ENCODE measurements at regions not wholly inside any gene's neighbourhood (a gene's known extent, or its start where the extent isn't known, plus 50 kb on each side); places are given as distances from the start of the nearest gene placed in this dataset.

DNA sequence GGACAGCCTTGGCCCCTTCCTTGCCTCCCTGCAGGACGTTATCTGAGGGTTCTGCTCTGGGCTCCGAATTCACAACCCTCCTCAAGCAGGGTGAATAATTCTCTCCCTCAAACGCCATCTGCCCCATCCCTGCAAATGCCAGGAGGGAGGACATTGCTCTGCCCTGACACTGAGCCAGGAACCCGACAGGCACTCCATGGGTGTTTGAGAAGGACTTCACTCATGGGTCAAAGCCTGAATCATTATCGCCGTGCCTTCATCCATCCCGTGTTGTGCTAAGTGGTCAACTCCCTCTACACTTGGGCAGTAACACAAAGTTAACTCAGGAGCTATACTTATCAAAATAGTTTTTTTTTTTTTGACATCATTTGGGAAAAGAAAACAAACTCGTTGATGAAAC is 261.8 kb upstream of the IGF1R start:
- H3K79me2 ChIP-seq (ENCODE audit: insufficient read depth) = no peaks in the 10 kb centered on the region
- in situ Hi-C loops (cut with MboI) = no loop called here
- H4K20me1 ChIP-seq (ENCODE audit: insufficient read depth) = no peaks in the 10 kb centered on the region
- H3F3A ChIP-seq (ENCODE audit: insufficient read depth) = no peaks in the 10 kb centered on the region
- no peak overlapping the region for H3K9ac ChIP-seq
- no peaks in the 10 kb centered on the region for H3K9me2 ChIP-seq (ENCODE audit: insufficient read depth)
- no peak for DNase-seq
- H3K9me3 ChIP-seq (ENCODE audit: low read depth) = no peaks in the 10 kb centered on the region
- no peak overlapping the region for H3K4me3 ChIP-seq
- H3K4me1 ChIP-seq (ENCODE audit: insufficient read depth) = no peaks in the 10 kb centered on the region
- H3K36me3 ChIP-seq (ENCODE audit: low read depth) = no peaks in the 10 kb centered on the region
- H3K4me2 ChIP-seq (ENCODE audit: unreplicated experiment) = no peak overlapping the region
- no peak for TF ChIP-seq EZH2 (IDR thresholded peaks at IDR 0.05; ENCODE audit: insufficient read depth, poor library complexity, severe bottlenecking)
- TF ChIP-seq EZH2phosphoT487 (IDR thresholded peaks at IDR 0.05; ENCODE audit: insufficient read depth, low read depth) = no peak
- no peak overlapping the region for H3K27ac ChIP-seq
- 29 to 36% methylated on average over 8 of the region's 8 CpGs for WGBS, 2 experiments (ENCODE audit: low coverage in 1 of 2, low lambda C conversion rate in 2 of 2, missing lambda C conversion rate in 2 of 2)
- H2AFZ ChIP-seq = no peak overlapping the region
- H3K27me3 ChIP-seq (replicated peaks; ENCODE audit: insufficient read depth) = no peaks in the 10 kb centered on the region

DNA sequence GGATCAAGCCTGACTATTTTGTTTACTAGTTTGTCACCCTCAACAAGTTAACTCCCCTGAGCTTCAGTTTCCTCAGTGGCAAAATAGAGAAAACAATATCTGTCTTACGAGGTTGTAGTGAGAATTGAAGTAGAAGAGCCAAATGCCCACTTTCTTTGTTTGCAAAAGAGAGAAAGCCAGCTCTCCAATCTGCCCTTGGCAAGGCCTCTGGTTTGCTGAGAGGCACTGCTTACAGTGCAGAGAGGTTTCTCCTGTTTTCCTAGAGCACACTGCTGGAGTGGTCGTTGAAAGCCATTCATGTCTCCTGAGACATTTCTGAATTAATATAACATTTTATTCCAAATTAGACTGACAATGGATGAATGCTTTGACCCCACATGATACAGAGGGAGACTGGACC is 260.5 kb upstream of the IGF1R start:
- WGBS, 2 experiments (ENCODE audit: low coverage in 1 of 2, low lambda C conversion rate in 2 of 2, missing lambda C conversion rate in 2 of 2) = 5 to 11% methylated on average over 2 of the region's 2 CpGs
- H3K4me3 ChIP-seq = no peak overlapping the region
- H3K9me3 ChIP-seq (ENCODE audit: low read depth) = no peaks in the 10 kb centered on the region
- no peaks in the 10 kb centered on the region for H3K9me2 ChIP-seq (ENCODE audit: insufficient read depth)
- no peaks in the 10 kb centered on the region for H3K27me3 ChIP-seq (replicated peaks; ENCODE audit: insufficient read depth)
- no peak overlapping the region for H3K9ac ChIP-seq
- no peak overlapping the region for H3K4me2 ChIP-seq (ENCODE audit: unreplicated experiment)
- H3K4me1 ChIP-seq (ENCODE audit: insufficient read depth) = no peaks in the 10 kb centered on the region
- H2AFZ ChIP-seq = no peak overlapping the region
- no peaks in the 10 kb centered on the region for H3K36me3 ChIP-seq (ENCODE audit: low read depth)
- no peaks in the 10 kb centered on the region for H3F3A ChIP-seq (ENCODE audit: insufficient read depth)
- TF ChIP-seq EZH2phosphoT487 (IDR thresholded peaks at IDR 0.05; ENCODE audit: insufficient read depth, low read depth) = no peak
- TF ChIP-seq EZH2 (IDR thresholded peaks at IDR 0.05; ENCODE audit: insufficient read depth, poor library complexity, severe bottlenecking) = no peak
- no peaks in the 10 kb centered on the region for H3K79me2 ChIP-seq (ENCODE audit: insufficient read depth)
- no peak for DNase-seq
- H3K27ac ChIP-seq = no peak overlapping the region
- in situ Hi-C loops (cut with MboI) = no loop called here
- H4K20me1 ChIP-seq (ENCODE audit: insufficient read depth) = no peaks in the 10 kb centered on the region

DNA sequence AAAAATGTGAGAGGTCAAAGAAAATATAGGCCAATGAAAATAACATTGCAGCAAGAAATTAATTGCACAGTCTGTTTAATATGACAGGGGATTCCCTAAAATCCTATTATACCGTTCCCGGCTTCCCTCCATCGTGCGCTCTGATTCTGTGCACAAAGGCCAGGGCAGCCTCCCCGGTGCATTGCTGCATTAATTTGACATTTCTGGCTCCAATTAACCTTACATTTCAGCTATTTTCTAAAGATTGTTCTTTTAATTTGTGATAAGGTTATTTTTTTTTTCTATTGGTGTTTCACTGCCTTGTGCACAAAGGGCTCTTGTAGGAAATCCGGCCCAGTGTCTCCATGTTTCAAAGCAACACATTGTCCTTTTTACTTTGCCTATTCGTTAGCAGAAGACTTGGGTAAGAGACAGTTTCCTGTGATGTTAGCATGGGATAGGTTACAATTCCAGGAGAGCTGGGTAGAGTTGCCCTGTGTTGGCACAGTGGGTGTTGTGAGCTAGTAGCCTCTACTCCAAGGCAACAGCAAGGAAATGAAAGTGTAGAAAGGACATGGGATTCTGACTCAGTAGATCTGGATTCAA is 257.3 kb upstream of the IGF1R start:
- Histone ChIP-seq H3K79me2 (ENCODE audit: insufficient read depth) (no peaks in the 10 kb centered on the region), H2AFZ (no peak overlapping the region), H3F3A (ENCODE audit: insufficient read depth) (no peaks in the 10 kb centered on the region), H3K4me1 (ENCODE audit: insufficient read depth) (no peaks in the 10 kb centered on the region), H3K27me3 (replicated peaks; ENCODE audit: insufficient read depth) (no peaks in the 10 kb centered on the region; the same call in 1 of the 2 replicates), H3K4me3 (no peak overlapping the region), H3K4me2 (ENCODE audit: unreplicated experiment) (no peak overlapping the region), H3K9me2 (ENCODE audit: insufficient read depth) (no peaks in the 10 kb centered on the region), H4K20me1 (ENCODE audit: insufficient read depth) (no peaks in the 10 kb centered on the region), H3K9ac (no peak overlapping the region), H3K9me3 (ENCODE audit: low read depth) (no peaks in the 10 kb centered on the region), H3K27ac (no peak overlapping the region), H3K36me3 (ENCODE audit: low read depth) (no peaks in the 10 kb centered on the region)
- TF ChIP-seq EZH2phosphoT487 (IDR thresholded peaks at IDR 0.05; ENCODE audit: insufficient read depth, low read depth) = no peak
- TF ChIP-seq EZH2 (IDR thresholded peaks at IDR 0.05; ENCODE audit: insufficient read depth, poor library complexity, severe bottlenecking) = no peak
- 56% methylated on average over 7 of the region's 7 CpGs for WGBS, 2 experiments (ENCODE audit: low coverage in 1 of 2, low lambda C conversion rate in 2 of 2, missing lambda C conversion rate in 2 of 2)
- in situ Hi-C loops (cut with MboI) = no loop called here
- DNase-seq = no peak

DNA sequence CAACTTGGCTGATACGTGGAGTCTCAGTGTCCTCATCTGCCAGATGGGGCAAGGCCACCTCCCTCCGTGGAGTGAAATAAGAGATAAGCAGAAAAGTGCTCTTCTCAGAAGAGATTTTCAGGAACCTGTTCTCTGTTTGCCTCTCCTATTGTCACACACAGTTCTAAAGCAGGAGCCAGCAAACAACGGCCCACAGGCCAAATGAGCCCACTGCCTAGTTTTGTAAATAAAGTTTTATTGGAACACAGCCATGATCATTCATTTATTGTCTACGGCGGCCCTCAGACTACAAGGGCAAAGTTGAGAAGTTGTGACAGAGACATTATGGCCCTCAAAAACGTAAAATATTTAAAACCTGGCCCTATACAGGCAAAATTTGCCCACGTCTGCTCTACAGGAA is 256.8 kb upstream of the IGF1R start:
- H3K4me3 ChIP-seq = no peak overlapping the region
- H4K20me1 ChIP-seq (ENCODE audit: insufficient read depth) = no peaks in the 10 kb centered on the region
- TF ChIP-seq EZH2phosphoT487 (IDR thresholded peaks at IDR 0.05; ENCODE audit: insufficient read depth, low read depth) = no peak
- TF ChIP-seq EZH2 (IDR thresholded peaks at IDR 0.05; ENCODE audit: insufficient read depth, poor library complexity, severe bottlenecking) = no peak
- in situ Hi-C loops (cut with MboI) = no loop called here
- no peaks in the 10 kb centered on the region for H3K79me2 ChIP-seq (ENCODE audit: insufficient read depth)
- no peaks in the 10 kb centered on the region for H3K9me2 ChIP-seq (ENCODE audit: insufficient read depth)
- no peaks in the 10 kb centered on the region; the same call in 1 of the 2 replicates for H3K27me3 ChIP-seq (replicated peaks; ENCODE audit: insufficient read depth)
- H3F3A ChIP-seq (ENCODE audit: insufficient read depth) = no peaks in the 10 kb centered on the region
- no peak for DNase-seq
- no peak overlapping the region for H3K9ac ChIP-seq
- H3K9me3 ChIP-seq (ENCODE audit: low read depth) = no peaks in the 10 kb centered on the region
- no peaks in the 10 kb centered on the region for H3K36me3 ChIP-seq (ENCODE audit: low read depth)
- H3K4me1 ChIP-seq (ENCODE audit: insufficient read depth) = no peaks in the 10 kb centered on the region
- WGBS, 2 experiments (ENCODE audit: low coverage in 1 of 2, low lambda C conversion rate in 2 of 2, missing lambda C conversion rate in 2 of 2) = 31 to 40% methylated on average over 7 of the region's 7 CpGs
- no peak overlapping the region for H3K4me2 ChIP-seq (ENCODE audit: unreplicated experiment)
- H3K27ac ChIP-seq = no peak overlapping the region
- H2AFZ ChIP-seq = no peak overlapping the region

DNA sequence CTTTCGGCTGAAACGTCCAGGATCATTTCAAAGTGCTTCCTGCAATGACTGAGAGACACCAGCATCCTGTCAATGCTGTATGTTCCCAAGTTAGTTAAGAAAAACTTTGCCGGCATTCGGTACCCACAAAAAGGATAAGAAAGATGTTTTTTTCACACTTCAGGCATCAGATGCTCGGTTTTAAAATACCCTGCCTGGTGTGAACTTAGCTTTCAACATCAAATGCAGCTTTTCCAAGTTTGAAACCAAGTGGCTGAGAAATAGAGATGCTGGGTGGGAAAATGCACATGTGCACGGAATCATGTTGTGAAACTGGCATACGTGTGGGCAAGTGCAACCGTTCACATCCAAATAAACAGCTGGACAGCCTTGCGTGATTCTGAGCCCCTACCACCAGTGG is 254.9 kb upstream of the IGF1R start:
- no peaks in the 10 kb centered on the region for H3K36me3 ChIP-seq (ENCODE audit: low read depth)
- H3K9me3 ChIP-seq (ENCODE audit: low read depth) = no peaks in the 10 kb centered on the region
- no peak overlapping the region for H2AFZ ChIP-seq
- no peaks in the 10 kb centered on the region for H3K9me2 ChIP-seq (ENCODE audit: insufficient read depth)
- no peaks in the 10 kb centered on the region; the same call in 1 of the 2 replicates for H3K27me3 ChIP-seq (replicated peaks; ENCODE audit: insufficient read depth)
- in situ Hi-C loops (cut with MboI) = no loop called here
- no peaks in the 10 kb centered on the region for H3K79me2 ChIP-seq (ENCODE audit: insufficient read depth)
- H3K9ac ChIP-seq = no peak overlapping the region
- no peak overlapping the region for H3K27ac ChIP-seq
- no peak overlapping the region for H3K4me3 ChIP-seq
- no peaks in the 10 kb centered on the region for H3F3A ChIP-seq (ENCODE audit: insufficient read depth)
- no peaks in the 10 kb centered on the region for H3K4me1 ChIP-seq (ENCODE audit: insufficient read depth)
- TF ChIP-seq EZH2 (IDR thresholded peaks at IDR 0.05; ENCODE audit: insufficient read depth, poor library complexity, severe bottlenecking) (no peak), EZH2phosphoT487 (IDR thresholded peaks at IDR 0.05; ENCODE audit: insufficient read depth, low read depth) (no peak)
- H4K20me1 ChIP-seq (ENCODE audit: insufficient read depth) = no peaks in the 10 kb centered on the region
- WGBS, 2 experiments (ENCODE audit: low coverage in 1 of 2, low lambda C conversion rate in 2 of 2, missing lambda C conversion rate in 2 of 2) = 18 to 20% methylated on average over 9 of the region's 9 CpGs
- DNase-seq = no peak
- H3K4me2 ChIP-seq (ENCODE audit: unreplicated experiment) = no peak overlapping the region
